Vagina (tissue), 2 donors: ENCODE measurements at regions not wholly inside any gene's neighbourhood (a gene's known extent, or its start where the extent isn't known, plus 50 kb on each side); places are given as distances from the start of the nearest gene placed in this dataset.

Experiments
- POLR2A ChIP-seq, 2 donors: fragments of 450-650 bp; IDR thresholded peaks; one replicate each; pipeline ENCODE4 v1.6.1; 2017; ENCODE audit warnings: antibody characterized with exemption in 2 of 2, mild to moderate bottlenecking in 2 of 2, moderate library complexity in 2 of 2
- POLR2AphosphoS5 ChIP-seq, 2 donors: sonication (generic); formaldehyde crosslinking; IDR thresholded peaks; one replicate each; pipeline ENCODE4 v1.9.0; 2017; ENCODE audit warnings: antibody characterized with exemption in 2 of 2, mild to moderate bottlenecking in 2 of 2, low read depth in 1 of 2; ENCODE audit not compliant: insufficient read depth in 1 of 2
- TF ChIP-seq, protein P1 (sequence below), 3 experiments: fragments of 450-650 bp in 2 of 3; fragments of 200-600 bp in 1 of 3; sonication (generic) in 1 of 3; IDR thresholded peaks; one replicate each; pipeline ENCODE4 v1.5.1; 2017 to 2019; ENCODE audit warnings: antibody characterized with exemption in 3 of 3, mild to moderate bottlenecking in 2 of 3, moderate library complexity in 2 of 3

DNA sequence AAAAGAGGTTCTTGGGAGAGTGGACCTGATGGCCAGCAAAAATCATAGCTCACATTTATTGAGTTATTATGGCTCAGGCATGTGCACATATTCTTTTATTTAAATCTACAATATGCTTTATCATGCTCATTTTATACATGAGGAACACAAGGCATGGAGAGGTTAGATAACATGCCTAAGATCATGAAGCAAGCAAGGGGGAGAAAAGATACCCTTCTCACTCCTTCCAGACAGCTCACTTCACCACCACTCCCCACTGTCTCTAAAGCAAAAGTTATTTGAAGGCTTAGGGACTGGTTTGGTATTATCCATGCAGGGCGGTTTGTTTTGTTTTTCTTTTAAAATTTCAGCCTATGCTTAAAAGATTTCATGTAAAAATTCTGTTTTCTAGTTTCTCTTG is 59.0 kb upstream of the PDE8B start:
- TF ChIP-seq, protein P1, sequence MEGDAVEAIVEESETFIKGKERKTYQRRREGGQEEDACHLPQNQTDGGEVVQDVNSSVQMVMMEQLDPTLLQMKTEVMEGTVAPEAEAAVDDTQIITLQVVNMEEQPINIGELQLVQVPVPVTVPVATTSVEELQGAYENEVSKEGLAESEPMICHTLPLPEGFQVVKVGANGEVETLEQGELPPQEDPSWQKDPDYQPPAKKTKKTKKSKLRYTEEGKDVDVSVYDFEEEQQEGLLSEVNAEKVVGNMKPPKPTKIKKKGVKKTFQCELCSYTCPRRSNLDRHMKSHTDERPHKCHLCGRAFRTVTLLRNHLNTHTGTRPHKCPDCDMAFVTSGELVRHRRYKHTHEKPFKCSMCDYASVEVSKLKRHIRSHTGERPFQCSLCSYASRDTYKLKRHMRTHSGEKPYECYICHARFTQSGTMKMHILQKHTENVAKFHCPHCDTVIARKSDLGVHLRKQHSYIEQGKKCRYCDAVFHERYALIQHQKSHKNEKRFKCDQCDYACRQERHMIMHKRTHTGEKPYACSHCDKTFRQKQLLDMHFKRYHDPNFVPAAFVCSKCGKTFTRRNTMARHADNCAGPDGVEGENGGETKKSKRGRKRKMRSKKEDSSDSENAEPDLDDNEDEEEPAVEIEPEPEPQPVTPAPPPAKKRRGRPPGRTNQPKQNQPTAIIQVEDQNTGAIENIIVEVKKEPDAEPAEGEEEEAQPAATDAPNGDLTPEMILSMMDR (IDR thresholded peaks at IDR 0.05) = no peak
- TF ChIP-seq POLR2AphosphoS5 (IDR thresholded peaks at IDR 0.05; ENCODE audit: insufficient read depth in 1 of 2, low read depth in 1 of 2) (no peak), POLR2A (IDR thresholded peaks at IDR 0.05) (no peak)
